ENCODE measurements at regions not wholly inside any gene's neighbourhood (a gene's known extent, or its start where the extent isn't known, plus 50 kb on each side); places are given as distances from the start of the nearest gene placed in this dataset.

- no peak for DNase-seq
Observed at GRCh38 chr2:15766911-15767597, 173.3 kb upstream of the MYCN start.

- no peak for DNase-seq
Observed at GRCh38 chr2:15767679-15768078, 172.7 kb upstream of the MYCN start.

GRCh38 chr2:15768142-15768541, 172.2 kb upstream of the MYCN start:
- no peak for DNase-seq

GRCh38 chr2:15768615-15769014, 171.7 kb upstream of the MYCN start:
- DNase-seq, result no peak

GRCh38 chr2:15769235-15769634, 171.1 kb upstream of the MYCN start:
- no peak for DNase-seq

- no peak for DNase-seq
Observed at GRCh38 chr2:15769676-15770547, 170.4 kb upstream of the MYCN start.

- no peak for DNase-seq
Observed at GRCh38 chr2:15770606-15771005, 169.7 kb upstream of the MYCN start.

- DNase-seq, result no peak
Observed at GRCh38 chr2:15771124-15771523, 169.2 kb upstream of the MYCN start.

- no peak for DNase-seq
Observed at GRCh38 chr2:15772086-15772595, 168.2 kb upstream of the MYCN start.

- no peak for DNase-seq
Observed at GRCh38 chr2:15772681-15773080, 167.7 kb upstream of the MYCN start.

GRCh38 chr2:15773204-15773603, 167.1 kb upstream of the MYCN start:
- DNase-seq, result no peak

- no peak for DNase-seq
Observed at GRCh38 chr2:15773846-15774245, 166.5 kb upstream of the MYCN start.

GRCh38 chr2:15775753-15776628, 164.4 kb upstream of the MYCN start:
- no peak for DNase-seq

- no peak for DNase-seq
Observed at GRCh38 chr2:15776629-15776919, 163.8 kb upstream of the MYCN start.

- no peak for DNase-seq
Observed at GRCh38 chr2:15776992-15777702, 163.2 kb upstream of the MYCN start.

GRCh38 chr2:15777795-15778371, 162.5 kb upstream of the MYCN start:
- no peak for DNase-seq

GRCh38 chr2:15778529-15779219, 161.7 kb upstream of the MYCN start:
- no peak for DNase-seq

GRCh38 chr2:15779381-15780041, 160.8 kb upstream of the MYCN start:
- no peak for DNase-seq

GRCh38 chr2:15780234-15780633, 160.1 kb upstream of the MYCN start:
- no peak for DNase-seq

- no peak for DNase-seq
Observed at GRCh38 chr2:15780912-15781574, 159.3 kb upstream of the MYCN start.
